ENCODE measurements at regions not wholly inside any gene's neighbourhood (a gene's known extent, or its start where the extent isn't known, plus 50 kb on each side); places are given as distances from the start of the nearest gene placed in this dataset.
"Not testable (repeated sequence)": the region's sequence is repeated elsewhere in the genome, so short reads cannot be mapped to it uniquely, and the experiment has no call there.

- CTCF ChIA-PET; H3K27me3 Mint-ChIP-seq; H3K4me1 Mint-ChIP-seq; H3K9me3 Mint-ChIP-seq (ENCODE audit: low read depth); H3K36me3 Mint-ChIP-seq (ENCODE audit: low read depth); POLR2A ChIA-PET; intact Hi-C loops (cut with DNase I, micrococcal nuclease); DNase-seq; H3K4me3 Mint-ChIP-seq; H3K27ac Mint-ChIP-seq; ATAC-seq: not testable (repeated sequence)
Measured at GRCh38 chr1:4186486-4186885, 286.4 kb upstream of the C1orf174 start.

- Mint-ChIP-seq H3K27me3 (peaks cover 12% of the 10 kb centered on the region), H3K4me3 (no peak overlapping the region), H3K27ac (no peak overlapping the region), H3K9me3 (ENCODE audit: low read depth) (peaks cover 20% of the 10 kb centered on the region), H3K4me1 (no peaks in the 10 kb centered on the region), H3K36me3 (ENCODE audit: low read depth) (no peaks in the 10 kb centered on the region)
- intact Hi-C loops (cut with DNase I, micrococcal nuclease), result no loop called here
- ChIA-PET CTCF (no interaction called here), POLR2A (no interaction called here)
- no peak for ATAC-seq
- no peak for DNase-seq
Measured at GRCh38 chr1:4203501-4203900, 303.4 kb upstream of the C1orf174 start.

GRCh38 chr1:4207183-4207582 is 307.1 kb upstream of the C1orf174 start:
- H3K4me1 Mint-ChIP-seq, result no peaks in the 10 kb centered on the region
- DNase-seq, result no peak
- H3K36me3 Mint-ChIP-seq (ENCODE audit: low read depth), result no peaks in the 10 kb centered on the region
- intact Hi-C loops (cut with DNase I, micrococcal nuclease), result no loop called here
- peaks cover 12% of the 10 kb centered on the region for H3K27me3 Mint-ChIP-seq
- H3K9me3 Mint-ChIP-seq (ENCODE audit: low read depth), result peaks cover 16% of the 10 kb centered on the region
- POLR2A ChIA-PET, result no interaction called here
- CTCF ChIA-PET, result no interaction called here
- no peak overlapping the region for H3K4me3 Mint-ChIP-seq
- H3K27ac Mint-ChIP-seq, result no peak overlapping the region
- ATAC-seq, result no peak

- peaks cover 12% of the 10 kb centered on the region for H3K27me3 Mint-ChIP-seq
- POLR2A ChIA-PET, result no interaction called here
Measured at GRCh38 chr1:4207842-4208692, 308.0 kb upstream of the C1orf174 start.

GRCh38 chr1:4210043-4210442 is 310.0 kb upstream of the C1orf174 start:
- no peaks in the 10 kb centered on the region for H3K36me3 Mint-ChIP-seq (ENCODE audit: low read depth)
- CTCF ChIA-PET, result no interaction called here
- H3K4me3 Mint-ChIP-seq, result no peak overlapping the region
- ATAC-seq, result no peak
- no peak overlapping the region for H3K27ac Mint-ChIP-seq
- no peak for DNase-seq
- H3K9me3 Mint-ChIP-seq (ENCODE audit: low read depth), result peaks cover 9% of the 10 kb centered on the region
- POLR2A ChIA-PET, result no interaction called here
- H3K4me1 Mint-ChIP-seq, result no peaks in the 10 kb centered on the region
- intact Hi-C loops (cut with DNase I, micrococcal nuclease), result no loop called here
- H3K27me3 Mint-ChIP-seq, result peaks cover 5% of the 10 kb centered on the region

More at GRCh38 chr1:4207842-4208692, 308.0 kb upstream of the C1orf174 start:
- Mint-ChIP-seq H3K27ac (no peak overlapping the region), H3K4me1 (no peaks in the 10 kb centered on the region), H3K4me3 (no peak overlapping the region), H3K36me3 (ENCODE audit: low read depth) (no peaks in the 10 kb centered on the region), H3K9me3 (ENCODE audit: low read depth) (peaks cover 16% of the 10 kb centered on the region)
- intact Hi-C loops (cut with DNase I, micrococcal nuclease), result no loop called here
- DNase-seq, result no peak
- ATAC-seq, result no peak
- CTCF ChIA-PET, result interaction anchor here (0.9 kb wide), 1 partner anchor 352 kb away, joined by 3 read pairs; no protein-coding TSS in a partner anchor

GRCh38 chr1:4212796-4213195 is 312.7 kb upstream of the C1orf174 start:
- peaks cover 7% of the 10 kb centered on the region for H3K27me3 Mint-ChIP-seq
- no peak overlapping the region for H3K27ac Mint-ChIP-seq
- ATAC-seq (no peak), DNase-seq (no peak)
- no peaks in the 10 kb centered on the region for H3K36me3 Mint-ChIP-seq (ENCODE audit: low read depth)
- ChIA-PET CTCF (no interaction called here), POLR2A (interaction anchor here (0.5 kb wide), 1 partner anchor 15 kb away, joined by 3 read pairs; no protein-coding TSS in a partner anchor)
- intact Hi-C loops (cut with DNase I, micrococcal nuclease), result no loop called here
- H3K9me3 Mint-ChIP-seq (ENCODE audit: low read depth), result no peaks in the 10 kb centered on the region
- no peak overlapping the region for H3K4me3 Mint-ChIP-seq
- no peaks in the 10 kb centered on the region for H3K4me1 Mint-ChIP-seq

GRCh38 chr1:4213366-4213973 is 313.4 kb upstream of the C1orf174 start:
- no peaks in the 10 kb centered on the region for H3K4me1 Mint-ChIP-seq
- no peak for ATAC-seq
- intact Hi-C loops (cut with DNase I, micrococcal nuclease), result no loop called here
- no peak for DNase-seq
- no peaks in the 10 kb centered on the region for H3K36me3 Mint-ChIP-seq (ENCODE audit: low read depth)
- no peak overlapping the region for H3K27ac Mint-ChIP-seq
- ChIA-PET POLR2A (no interaction called here), CTCF (no interaction called here)
- H3K9me3 Mint-ChIP-seq (ENCODE audit: low read depth), result no peaks in the 10 kb centered on the region
- H3K27me3 Mint-ChIP-seq, result peaks cover 7% of the 10 kb centered on the region
- H3K4me3 Mint-ChIP-seq, result no peak overlapping the region

GRCh38 chr1:4214826-4215225 is 314.8 kb upstream of the C1orf174 start:
- POLR2A ChIA-PET, result no interaction called here
- Mint-ChIP-seq H3K27me3 (peaks cover 2% of the 10 kb centered on the region), H3K27ac (no peak overlapping the region), H3K4me3 (no peak overlapping the region), H3K4me1 (no peaks in the 10 kb centered on the region), H3K36me3 (ENCODE audit: low read depth) (no peaks in the 10 kb centered on the region), H3K9me3 (ENCODE audit: low read depth) (no peaks in the 10 kb centered on the region)
- intact Hi-C loops (cut with DNase I, micrococcal nuclease), result no loop called here
- CTCF ChIA-PET, result no interaction called here
- DNase-seq (no peak), ATAC-seq (no peak)

- no peak overlapping the region for H3K27ac Mint-ChIP-seq
- DNase-seq, result no peak
- H3K4me3 Mint-ChIP-seq, result no peak overlapping the region
- ChIA-PET POLR2A (interaction anchor here (0.7 kb wide), 1 partner anchor 519 kb away, joined by 3 read pairs; no protein-coding TSS in a partner anchor), CTCF (no interaction called here)
- intact Hi-C loops (cut with DNase I, micrococcal nuclease), result no loop called here
- peaks cover 2% of the 10 kb centered on the region for H3K27me3 Mint-ChIP-seq
- no peaks in the 10 kb centered on the region for H3K9me3 Mint-ChIP-seq (ENCODE audit: low read depth)
- no peaks in the 10 kb centered on the region for H3K4me1 Mint-ChIP-seq
- no peaks in the 10 kb centered on the region for H3K36me3 Mint-ChIP-seq (ENCODE audit: low read depth)
- no peak for ATAC-seq
Measured at GRCh38 chr1:4215391-4215790, 315.3 kb upstream of the C1orf174 start.

- CTCF ChIA-PET, result no interaction called here
- DNase-seq (no peak), ATAC-seq (no peak)
- Mint-ChIP-seq H3K4me1 (no peaks in the 10 kb centered on the region), H3K27me3 (peaks cover 2% of the 10 kb centered on the region), H3K36me3 (ENCODE audit: low read depth) (no peaks in the 10 kb centered on the region), H3K4me3 (no peak overlapping the region), H3K27ac (no peak overlapping the region), H3K9me3 (ENCODE audit: low read depth) (no peaks in the 10 kb centered on the region)
- intact Hi-C loops (cut with DNase I, micrococcal nuclease), result no loop called here
- POLR2A ChIA-PET, result no interaction called here
Measured at GRCh38 chr1:4216231-4216630, 316.2 kb upstream of the C1orf174 start.

GRCh38 chr1:4218619-4219018 is 318.5 kb upstream of the C1orf174 start:
- H3K36me3 Mint-ChIP-seq (ENCODE audit: low read depth), result no peaks in the 10 kb centered on the region
- intact Hi-C loops (cut with DNase I, micrococcal nuclease), result no loop called here
- POLR2A ChIA-PET, result no interaction called here
- DNase-seq (no peak), ATAC-seq (no peak)
- no peaks in the 10 kb centered on the region for H3K9me3 Mint-ChIP-seq (ENCODE audit: low read depth)
- H3K4me1 Mint-ChIP-seq, result no peaks in the 10 kb centered on the region
- peaks cover 4% of the 10 kb centered on the region for H3K27me3 Mint-ChIP-seq
- CTCF ChIA-PET, result no interaction called here
- H3K27ac Mint-ChIP-seq, result no peak overlapping the region
- H3K4me3 Mint-ChIP-seq, result no peak overlapping the region

- no peaks in the 10 kb centered on the region for H3K4me1 Mint-ChIP-seq
- ATAC-seq (no peak), DNase-seq (no peak)
- H3K27me3 Mint-ChIP-seq, result peaks cover 4% of the 10 kb centered on the region
- no peak overlapping the region for H3K27ac Mint-ChIP-seq
- no peak overlapping the region for H3K4me3 Mint-ChIP-seq
- no peaks in the 10 kb centered on the region for H3K36me3 Mint-ChIP-seq (ENCODE audit: low read depth)
- intact Hi-C loops (cut with DNase I, micrococcal nuclease), result no loop called here
- ChIA-PET CTCF (no interaction called here), POLR2A (no interaction called here)
- no peaks in the 10 kb centered on the region for H3K9me3 Mint-ChIP-seq (ENCODE audit: low read depth)
Measured at GRCh38 chr1:4219111-4219510, 319.0 kb upstream of the C1orf174 start.

All from activated CD4-positive, alpha-beta T cell treated with anti-CD3 and anti-CD28 coated beads for 36 hours (primary cell).